Fibroblast of skin of right quadriceps (primary cell): ENCODE measurements at regions not wholly inside any gene's neighbourhood (a gene's known extent, or its start where the extent isn't known, plus 50 kb on each side); places are given as distances from the start of the nearest gene placed in this dataset.

ENCODE experiments used
- DNase-seq: peaks from one replicate; pipeline ENCODE4 v3.0.0-alpha.2; 2013

- DNase-seq = no peak
Measured at GRCh38 chr3:59116233-59116537, 66.4 kb upstream of the CFAP20DC start.

DNA sequence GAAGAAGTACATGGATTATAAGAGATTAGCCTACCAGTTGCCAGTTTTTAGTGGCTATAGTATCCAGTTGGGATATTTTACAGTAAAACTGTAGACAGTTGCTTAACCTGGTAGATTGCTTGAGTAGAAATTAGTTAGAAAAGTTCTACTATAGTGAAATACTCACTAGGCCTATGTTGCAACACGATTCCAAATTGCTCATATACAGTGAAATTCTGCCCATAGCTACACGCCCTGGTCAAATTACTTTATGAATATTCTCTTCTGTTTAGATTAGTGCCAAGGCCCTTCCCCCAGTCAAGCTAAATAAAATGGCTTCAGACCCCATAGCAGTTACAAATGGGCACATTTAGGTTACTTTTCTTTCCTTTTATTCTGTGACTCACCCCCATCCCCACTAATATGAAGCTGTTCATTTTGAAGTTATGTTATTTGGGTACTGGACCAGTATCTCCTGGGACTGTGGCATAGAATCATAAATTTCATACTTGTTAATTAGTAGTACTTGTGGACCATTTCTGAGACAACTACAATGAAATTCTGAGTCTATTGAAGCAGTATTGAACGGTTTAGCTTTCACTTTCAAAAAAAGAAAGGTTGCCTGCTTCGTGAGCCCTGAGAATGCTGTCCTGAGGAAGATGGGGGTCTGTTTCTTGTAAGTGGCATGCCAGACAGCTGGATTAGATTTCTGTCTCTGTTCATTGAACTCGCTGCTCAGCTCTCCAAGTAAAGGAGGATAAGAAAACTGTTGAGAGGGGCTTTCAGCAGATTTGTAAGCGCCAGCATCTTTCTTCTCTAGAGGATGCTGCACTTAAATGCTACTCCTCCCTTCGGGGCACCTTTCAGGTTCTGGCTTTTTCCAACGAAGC is 65.8 kb upstream of the CFAP20DC start:
- peak; percentile 46 for DNase-seq

- DNase-seq = no peak
Measured at GRCh38 chr3:59107856-59108815, 58.3 kb upstream of the CFAP20DC start.

GRCh38 chr3:59106085-59106648 is 56.3 kb upstream of the CFAP20DC start:
- no peak for DNase-seq

DNA sequence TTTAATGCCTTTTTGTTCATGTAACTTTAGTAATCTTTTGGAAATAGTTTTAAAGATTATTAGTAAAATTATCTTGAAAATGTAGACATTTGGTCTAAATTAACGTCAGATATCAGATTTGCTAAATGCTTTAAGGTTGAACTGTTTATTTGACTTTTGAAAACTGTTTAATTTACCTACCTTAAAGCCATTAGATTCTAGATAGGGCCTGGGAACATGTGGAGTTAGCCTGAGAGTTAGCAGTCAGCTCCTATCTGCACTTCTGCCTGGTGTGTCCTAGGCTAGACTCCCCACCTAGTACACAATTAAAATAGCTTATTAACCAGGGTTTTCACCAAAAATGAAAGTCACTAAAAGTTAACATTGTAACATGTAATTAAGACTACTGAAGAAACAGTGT is 53.7 kb upstream of the CFAP20DC start:
- DNase-seq = no peak

- DNase-seq = peak; percentile 8
Measured at GRCh38 chr3:59101231-59101736, 51.5 kb upstream of the CFAP20DC start.
